Cerebellar cortex (tissue), 1 donor: ENCODE measurements at regions not wholly inside any gene's neighbourhood (a gene's known extent, or its start where the extent isn't known, plus 50 kb on each side); places are given as distances from the start of the nearest gene placed in this dataset.
"Not testable (repeated sequence)": the region's sequence is repeated elsewhere in the genome, so short reads cannot be mapped to it uniquely, and the experiment has no call there.

Source experiments
- DNase-seq: peaks from one replicate; pipeline ENCODE4 v3.0.0-alpha.2; 2015; ENCODE audit warnings: low spot score

DNA sequence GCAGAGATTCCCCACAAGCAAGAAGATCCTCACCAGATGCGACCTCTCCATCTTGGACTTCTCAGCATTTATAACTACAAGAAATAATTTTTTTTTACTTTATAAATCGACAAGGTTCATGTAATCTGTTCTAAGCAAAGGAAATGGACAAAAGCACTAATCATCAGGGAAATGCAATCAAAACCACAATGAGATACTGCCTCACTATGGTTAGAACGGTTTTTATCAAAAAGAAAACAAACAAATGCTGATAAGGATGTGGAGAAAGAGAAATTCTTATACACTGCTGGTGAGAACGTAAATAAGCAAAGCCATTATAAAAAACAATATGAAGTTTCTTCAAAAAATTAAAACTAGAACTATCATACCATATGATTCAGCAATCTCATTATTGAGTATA lies 1382.6 kb downstream of the ARAP2 start:
- DNase-seq: no peak

DNA sequence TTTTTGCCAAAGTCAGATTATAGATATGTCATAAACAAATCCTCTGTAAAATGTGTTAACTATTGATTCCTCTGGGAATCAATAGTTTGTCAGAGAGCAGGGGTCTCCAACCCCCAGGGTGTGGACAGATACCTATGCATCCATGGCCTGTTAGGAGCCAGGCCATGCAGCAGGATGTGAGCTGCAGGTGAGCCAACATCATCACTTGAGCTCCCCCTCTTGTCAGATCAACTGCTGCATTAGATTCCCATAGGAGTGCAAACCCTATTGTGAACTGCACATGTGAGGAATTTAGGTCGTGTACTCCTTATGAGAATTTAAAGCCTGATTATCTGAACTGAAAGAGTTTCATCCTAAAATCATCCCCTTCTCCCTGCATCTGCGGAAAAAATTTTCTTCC lies 1365.4 kb downstream of the ARAP2 start:
- no peak for DNase-seq

DNA sequence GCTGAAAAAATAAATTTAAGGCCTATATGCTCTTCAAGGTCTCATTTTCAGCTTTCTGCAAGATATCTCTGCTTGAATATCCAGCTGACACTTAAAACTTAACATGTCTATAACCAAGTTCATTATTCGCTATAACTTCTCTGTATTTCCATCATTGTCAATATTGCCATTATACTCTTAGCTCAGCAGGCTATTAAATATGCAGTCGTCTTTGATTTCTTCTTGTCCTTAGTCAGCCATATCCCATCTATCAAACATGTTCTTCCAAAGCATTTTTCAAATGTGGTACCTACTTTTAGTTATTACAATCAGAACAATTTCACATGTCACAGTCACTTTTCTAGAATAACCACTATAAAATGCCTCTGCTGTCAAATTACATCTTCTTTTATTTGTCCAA lies 1364.1 kb downstream of the ARAP2 start:
- DNase-seq: no peak

GRCh38 chr4:34891892-34892291 lies 1352.4 kb downstream of the ARAP2 start:
- DNase-seq: no peak

- DNase-seq: no peak
Observed at GRCh38 chr4:34893382-34893781, 1350.9 kb downstream of the ARAP2 start.

GRCh38 chr4:34920032-34920431 lies 1324.3 kb downstream of the ARAP2 start:
- no peak for DNase-seq

DNA sequence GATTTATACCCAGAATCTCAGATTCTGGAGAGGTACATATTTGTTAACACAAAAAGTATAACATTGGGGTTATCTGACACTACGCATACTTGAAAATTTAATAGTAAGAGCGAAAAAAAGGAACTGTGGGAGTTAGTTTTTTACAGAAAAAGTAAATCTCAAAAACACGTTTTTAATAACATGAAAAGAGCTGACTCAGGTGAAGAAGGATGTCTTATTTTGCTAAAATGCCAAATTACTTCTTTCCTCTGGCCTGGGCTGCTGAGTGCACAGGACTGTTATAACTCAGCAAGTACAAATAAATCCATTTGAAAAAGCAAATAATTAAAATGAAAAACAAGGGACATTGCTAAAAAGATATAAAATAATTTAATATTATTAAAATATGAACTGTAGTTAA lies 1322.9 kb downstream of the ARAP2 start:
- no peak for DNase-seq

GRCh38 chr4:34922325-34922724 lies 1322.0 kb downstream of the ARAP2 start:
- DNase-seq: no peak

GRCh38 chr4:34932591-34932990 lies 1311.7 kb downstream of the ARAP2 start:
- no peak for DNase-seq

GRCh38 chr4:34935739-34936138 lies 1308.6 kb downstream of the ARAP2 start:
- DNase-seq: no peak

DNA sequence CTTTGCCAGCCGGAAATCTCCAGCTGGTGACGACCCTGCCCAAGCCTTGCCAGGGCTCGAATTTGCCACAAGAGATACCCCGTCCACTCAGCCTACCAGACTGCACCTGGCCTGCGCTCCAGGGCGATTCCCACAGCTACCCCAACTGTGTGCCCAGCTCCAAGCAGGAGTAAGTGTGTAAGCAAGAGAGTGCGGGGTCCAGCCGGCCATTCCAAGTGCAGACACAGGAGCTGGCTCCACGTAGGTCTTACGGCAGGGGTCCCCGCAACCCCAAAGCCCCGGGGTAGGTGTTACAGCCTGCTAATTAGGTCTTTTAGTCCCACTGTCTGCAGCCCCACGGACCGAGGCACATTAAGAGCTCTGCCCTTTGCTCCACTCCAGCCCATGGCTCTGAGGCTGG lies 1305.2 kb downstream of the ARAP2 start:
- DNase-seq: no peak

DNA sequence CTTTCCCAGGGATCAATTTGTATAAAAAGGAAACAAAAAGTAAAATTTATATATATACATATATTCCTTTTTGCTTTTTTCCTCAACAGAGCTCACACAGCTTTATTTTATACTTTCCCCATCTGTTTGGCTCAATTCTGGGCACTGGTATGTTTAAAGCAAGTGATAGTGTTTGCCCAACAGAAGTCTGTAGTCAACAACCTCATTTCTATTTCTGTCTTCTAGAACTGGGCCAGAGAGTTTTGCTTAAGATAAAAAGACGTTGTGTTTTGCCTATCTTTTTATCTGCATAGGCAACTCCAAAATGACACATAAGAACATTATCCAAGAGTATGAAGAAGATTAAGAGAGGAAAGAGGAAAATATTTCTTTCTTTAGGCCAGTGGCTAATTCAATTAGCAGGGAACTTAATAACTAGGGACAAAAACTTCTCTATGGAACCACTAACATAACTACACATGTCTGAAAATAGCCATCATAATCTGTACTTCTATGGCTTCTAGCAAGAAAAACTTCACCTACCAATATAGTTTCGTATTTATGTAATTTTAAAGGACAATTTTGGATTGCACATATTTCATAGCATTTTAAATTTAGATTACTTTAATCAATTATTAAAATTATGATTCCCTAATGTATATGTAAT lies 1300.5 kb downstream of the ARAP2 start:
- DNase-seq: no peak

DNA sequence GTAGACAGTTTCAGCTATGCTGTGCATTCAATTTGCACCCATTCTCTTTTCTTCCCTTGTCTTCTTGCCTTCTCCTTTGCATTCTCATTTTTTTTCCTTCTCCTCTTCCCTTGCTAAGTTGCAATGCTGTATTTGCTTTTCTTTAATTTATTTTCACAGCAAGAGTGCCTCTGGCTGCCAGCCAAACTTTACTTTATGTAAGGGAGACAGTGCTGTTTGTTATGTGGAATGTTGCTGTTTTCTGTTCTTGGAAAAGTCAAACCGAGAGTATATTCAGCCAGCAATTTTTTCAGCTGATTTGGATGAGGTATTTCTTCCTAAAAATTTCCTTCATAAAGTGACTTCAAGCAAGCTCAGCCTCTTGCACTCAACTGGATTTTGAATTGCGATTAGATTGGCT lies 1293.4 kb downstream of the ARAP2 start:
- DNase-seq: no peak

GRCh38 chr4:34953145-34953799 lies 1291.0 kb downstream of the ARAP2 start:
- peak; percentile 6 for DNase-seq

DNA sequence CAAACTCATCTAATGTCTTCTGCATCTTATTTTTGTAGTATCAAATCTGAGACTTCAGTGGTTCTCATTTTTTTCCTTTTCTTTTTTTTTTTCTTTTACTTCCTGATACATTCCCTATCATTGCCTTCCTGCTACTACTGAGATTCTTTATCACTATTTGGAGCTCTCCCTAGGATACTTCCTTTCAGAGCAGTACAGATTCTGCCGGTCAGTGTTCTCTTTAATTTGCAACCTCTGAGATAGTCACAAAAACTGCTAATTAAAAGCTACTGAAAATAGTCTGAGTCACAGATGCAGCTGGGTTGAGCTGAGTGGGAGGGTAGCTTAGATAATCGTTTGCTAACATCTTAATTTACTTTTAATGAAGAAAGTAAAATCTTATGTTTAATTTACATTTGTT lies 1279.7 kb downstream of the ARAP2 start:
- DNase-seq: no peak

DNA sequence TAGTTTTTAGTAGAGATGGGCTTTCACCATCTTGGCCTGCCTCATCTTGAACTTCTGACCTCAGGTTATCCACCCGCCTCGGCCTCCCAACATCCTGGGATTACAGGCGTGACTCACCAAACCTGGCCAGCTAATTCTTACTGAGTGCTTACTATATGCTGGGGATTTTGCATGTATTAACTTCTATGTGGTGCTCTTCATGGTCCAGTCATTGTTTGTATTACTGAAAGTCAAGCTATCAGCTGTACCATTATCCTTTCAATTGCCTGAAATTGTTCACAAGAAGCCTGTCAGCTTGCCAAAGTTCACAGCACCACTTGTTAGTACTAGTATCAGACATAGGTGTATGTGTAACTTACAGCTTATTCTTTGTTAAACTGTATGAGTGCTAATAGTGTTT lies 1272.1 kb downstream of the ARAP2 start:
- no peak for DNase-seq

DNA sequence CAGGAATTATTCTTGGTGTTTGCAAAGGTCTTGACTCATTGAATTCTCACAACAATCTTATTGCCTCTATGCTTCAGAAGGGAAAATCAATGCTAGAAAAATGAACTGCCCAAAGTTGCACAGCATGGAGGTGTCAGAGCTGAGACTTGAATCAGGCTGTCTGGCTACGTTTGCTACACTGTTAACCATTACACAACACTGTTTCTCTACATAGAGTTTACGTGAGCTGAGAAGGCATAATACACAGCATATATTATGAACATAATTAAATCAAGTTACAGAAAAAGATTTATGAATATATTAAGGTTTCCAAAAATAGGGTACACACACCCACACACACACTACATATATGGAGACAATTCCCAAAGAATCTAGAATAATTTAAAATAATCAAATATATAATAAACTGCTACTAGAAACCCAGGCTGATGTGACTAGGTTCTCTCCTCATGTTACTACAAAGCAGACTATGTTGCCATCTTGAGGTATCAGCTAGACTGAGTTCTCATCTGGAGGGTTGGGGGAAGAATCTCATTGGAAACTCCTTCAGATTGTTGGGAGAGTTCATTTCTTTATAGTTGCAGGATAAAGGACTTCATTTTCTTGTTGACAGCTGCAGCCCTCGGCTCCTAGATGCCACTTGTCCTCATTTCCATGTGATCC lies 1270.5 kb downstream of the ARAP2 start:
- DNase-seq: no peak

- no peak for DNase-seq
Observed at GRCh38 chr4:34974313-34974680, 1270.0 kb downstream of the ARAP2 start.

DNA sequence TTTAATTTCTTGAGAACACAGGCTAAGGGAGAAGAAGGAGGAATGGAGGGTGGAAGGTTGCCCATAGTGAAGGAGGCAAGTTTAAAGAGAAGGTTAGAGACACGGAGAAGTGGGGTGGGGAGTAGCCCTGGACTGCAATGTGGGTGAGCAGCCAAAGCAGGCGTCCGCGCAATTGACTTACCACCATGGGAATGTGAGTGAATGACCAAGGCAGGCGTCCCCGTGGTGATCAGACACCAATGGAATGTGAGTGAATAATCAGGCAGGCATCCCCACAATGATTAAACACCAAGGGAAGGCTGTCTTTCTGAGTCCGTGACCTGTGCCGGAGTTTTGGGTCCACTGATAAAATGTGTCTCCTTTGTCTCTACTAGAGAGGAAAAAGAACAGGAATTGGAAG lies 1223.1 kb downstream of the ARAP2 start:
- not testable (repeated sequence) for DNase-seq

DNA sequence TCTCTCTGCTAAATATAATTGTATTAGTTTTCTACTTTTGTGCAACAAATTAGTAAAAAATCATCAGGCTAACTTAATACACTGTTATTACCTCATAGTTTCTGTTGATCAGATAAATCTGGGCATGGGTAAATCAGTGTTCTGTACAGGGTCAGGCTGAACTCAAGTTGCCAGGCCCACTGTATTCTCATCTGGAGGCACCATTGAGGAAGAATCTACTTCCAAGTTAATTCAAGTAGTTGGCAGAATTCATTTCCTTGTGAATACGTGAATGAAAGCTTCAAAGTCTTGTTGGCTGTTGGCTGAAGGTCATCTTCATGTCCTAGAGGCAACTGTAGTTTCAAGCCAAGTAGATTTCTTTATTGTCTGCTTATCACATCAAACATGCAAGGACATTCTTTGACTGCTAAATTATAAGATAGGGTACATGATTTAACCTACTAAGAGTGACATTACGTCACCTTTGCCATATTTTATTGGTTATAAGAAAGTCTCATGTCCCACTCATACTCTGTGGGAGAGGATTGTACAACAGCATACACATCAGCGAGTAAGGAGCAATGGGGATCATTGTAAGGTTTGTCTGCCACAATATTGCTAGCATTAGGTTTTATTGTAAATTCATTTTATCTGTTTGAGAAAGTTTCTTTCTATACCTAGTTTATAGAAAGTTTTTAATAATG lies 1219.0 kb downstream of the ARAP2 start:
- DNase-seq: no peak

- no peak for DNase-seq
Observed at GRCh38 chr4:35038079-35038805, 1206.1 kb downstream of the ARAP2 start.

- no peak for DNase-seq
Observed at GRCh38 chr4:35038845-35039244, 1205.5 kb downstream of the ARAP2 start.
